ENCODE measurements at regions not wholly inside any gene's neighbourhood (a gene's known extent, or its start where the extent isn't known, plus 50 kb on each side); places are given as distances from the start of the nearest gene placed in this dataset.

- no peak for DNase-seq
These were observed 337.6 kb upstream of the SEMA3A start for GRCh38 chr7:84532196-84532595.

- DNase-seq = no peak
These were observed 335.1 kb upstream of the SEMA3A start for GRCh38 chr7:84529480-84530205.

GRCh38 chr7:84528756-84529479 lies 334.3 kb upstream of the SEMA3A start:
- no peak for DNase-seq

- no peak for DNase-seq
These were observed 330.4 kb upstream of the SEMA3A start for GRCh38 chr7:84524714-84525694.

- DNase-seq = no peak
These were observed 318.5 kb upstream of the SEMA3A start for GRCh38 chr7:84513061-84513460.

GRCh38 chr7:84512055-84512454 lies 317.5 kb upstream of the SEMA3A start:
- no peak for DNase-seq

- no peak for DNase-seq
These were observed 315.9 kb upstream of the SEMA3A start for GRCh38 chr7:84510505-84510904.

GRCh38 chr7:84509522-84509921 lies 314.9 kb upstream of the SEMA3A start:
- no peak for DNase-seq

GRCh38 chr7:84508606-84509005 lies 314.0 kb upstream of the SEMA3A start:
- DNase-seq = no peak

- DNase-seq = no peak
These were observed 312.9 kb upstream of the SEMA3A start for GRCh38 chr7:84507529-84507928.

- no peak for DNase-seq
These were observed 311.6 kb upstream of the SEMA3A start for GRCh38 chr7:84506151-84506550.

- DNase-seq = no peak
These were observed 307.6 kb upstream of the SEMA3A start for GRCh38 chr7:84502239-84502638.

- DNase-seq = no peak
These were observed 303.3 kb upstream of the SEMA3A start for GRCh38 chr7:84497873-84498272.

GRCh38 chr7:84495128-84495527 lies 300.5 kb upstream of the SEMA3A start:
- no peak for DNase-seq

- no peak for DNase-seq
These were observed 297.8 kb upstream of the SEMA3A start for GRCh38 chr7:84492098-84493034.

- DNase-seq = no peak
These were observed 296.1 kb upstream of the SEMA3A start for GRCh38 chr7:84490661-84491060.

- DNase-seq = no peak
These were observed 290.0 kb upstream of the SEMA3A start for GRCh38 chr7:84484502-84485079.

GRCh38 chr7:84482476-84482875 lies 287.9 kb upstream of the SEMA3A start:
- DNase-seq = no peak

GRCh38 chr7:84479059-84479458 lies 284.5 kb upstream of the SEMA3A start:
- no peak for DNase-seq

GRCh38 chr7:84477786-84478478 lies 283.3 kb upstream of the SEMA3A start:
- no peak for DNase-seq

GRCh38 chr7:84474436-84474835 lies 279.8 kb upstream of the SEMA3A start:
- DNase-seq = no peak
